ENCODE measurements at regions not wholly inside any gene's neighbourhood (a gene's known extent, or its start where the extent isn't known, plus 50 kb on each side); places are given as distances from the start of the nearest gene placed in this dataset.

DNA sequence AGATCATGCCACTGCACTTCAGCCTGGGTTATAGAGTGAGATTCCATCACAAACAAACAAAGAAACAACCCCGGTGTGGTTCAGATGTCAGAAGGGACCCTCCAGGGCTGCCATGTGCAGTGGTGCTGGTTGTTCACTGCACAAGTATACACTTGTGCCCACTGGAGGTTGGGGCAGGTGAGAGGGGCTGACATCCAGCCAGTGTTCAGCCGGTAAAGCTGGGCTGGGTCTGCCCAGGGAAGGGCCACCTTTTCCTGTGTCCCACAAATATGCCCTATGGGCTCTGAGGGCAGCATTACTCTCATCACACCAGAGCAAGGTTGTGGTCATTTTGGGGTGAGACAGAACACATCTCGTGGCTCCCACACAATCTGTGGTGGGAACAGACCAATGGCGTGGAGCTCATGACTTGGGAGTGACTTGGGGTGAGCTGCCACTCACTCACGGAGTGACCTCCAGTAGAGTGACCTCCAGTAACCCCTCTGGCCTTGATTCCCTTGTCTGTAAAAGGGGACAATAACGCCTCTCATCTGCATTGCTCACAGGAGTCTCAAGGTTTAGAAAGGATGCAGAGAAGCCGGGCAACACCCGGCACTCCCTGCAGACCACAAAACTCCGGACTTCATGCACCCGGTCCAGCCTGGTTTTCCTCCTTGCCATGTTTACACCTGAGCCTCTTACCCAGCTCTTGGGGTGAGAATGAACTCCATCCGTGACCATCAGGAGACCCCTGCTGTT, 69.0 kb upstream of the VRK1 start:
- no peak for TF ChIP-seq CTCF (IDR thresholded peaks at IDR 0.05)
- no peak for TF ChIP-seq POLR2A (IDR thresholded peaks at IDR 0.05)
- no peak for DNase-seq
- no peaks in the 10 kb centered on the region for H3K4me1 ChIP-seq
- no peaks in the 10 kb centered on the region for H3K27me3 ChIP-seq
- no peaks in the 10 kb centered on the region for H3K36me3 ChIP-seq
- H3K4me3 ChIP-seq: no peak overlapping the region
- H3K27ac ChIP-seq: no peak overlapping the region
- H3K9me3 ChIP-seq: no peaks in the 10 kb centered on the region

GRCh38 chr14:96729889-96730288, 67.3 kb upstream of the VRK1 start:
- Histone ChIP-seq H3K4me1 (no peaks in the 10 kb centered on the region), H3K4me3 (no peak overlapping the region), H3K27me3 (no peaks in the 10 kb centered on the region), H3K36me3 (no peaks in the 10 kb centered on the region), H3K9me3 (no peaks in the 10 kb centered on the region), H3K27ac (no peak overlapping the region)
- no peak for DNase-seq
- TF ChIP-seq POLR2A (IDR thresholded peaks at IDR 0.05) (no peak), CTCF (IDR thresholded peaks at IDR 0.05) (no peak)

- Histone ChIP-seq H3K27ac (no peak overlapping the region), H3K4me1 (no peaks in the 10 kb centered on the region), H3K27me3 (no peaks in the 10 kb centered on the region), H3K4me3 (no peak overlapping the region), H3K36me3 (no peaks in the 10 kb centered on the region), H3K9me3 (no peaks in the 10 kb centered on the region)
- DNase-seq: no peak
- TF ChIP-seq CTCF (IDR thresholded peaks at IDR 0.05): no peak
These were observed 66.8 kb upstream of the VRK1 start for GRCh38 chr14:96730386-96730785.

DNA sequence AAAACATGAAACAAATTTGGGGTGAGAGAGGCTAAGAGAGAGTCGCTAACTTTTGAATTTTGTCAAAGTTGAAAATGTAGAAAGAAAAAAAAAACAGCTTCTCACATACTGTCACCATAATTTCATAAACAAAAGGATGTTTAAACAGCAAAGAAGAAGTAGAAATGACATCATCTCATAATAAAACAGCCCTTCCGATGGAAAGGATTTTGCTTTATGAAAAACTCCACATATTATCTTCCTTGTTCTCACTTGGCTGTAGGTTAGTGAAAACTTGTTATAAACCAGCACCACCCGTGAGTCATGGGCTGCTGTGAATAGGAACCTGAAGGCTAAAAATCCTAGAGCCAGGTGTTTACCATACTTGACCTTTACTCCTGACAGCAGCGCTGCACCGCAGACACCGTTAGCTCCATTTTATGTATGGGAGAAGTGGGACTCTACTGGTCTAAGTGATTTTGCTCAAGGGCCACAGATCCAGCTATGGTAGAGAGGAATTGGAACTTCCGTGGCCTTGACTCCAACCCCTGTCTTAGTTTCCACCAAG, 63.0 kb upstream of the VRK1 start:
- Histone ChIP-seq H3K9me3 (no peaks in the 10 kb centered on the region), H3K4me1 (no peaks in the 10 kb centered on the region), H3K36me3 (no peaks in the 10 kb centered on the region), H3K27ac (no peak overlapping the region), H3K27me3 (no peaks in the 10 kb centered on the region), H3K4me3 (no peak overlapping the region)
- TF ChIP-seq POLR2A (IDR thresholded peaks at IDR 0.05): no peak
- TF ChIP-seq CTCF (IDR thresholded peaks at IDR 0.05): no peak
- no peak for DNase-seq

- DNase-seq: no peak
- no peaks in the 10 kb centered on the region for H3K4me1 ChIP-seq
- no peaks in the 10 kb centered on the region for H3K36me3 ChIP-seq
- H3K27ac ChIP-seq: no peak overlapping the region
- H3K27me3 ChIP-seq: no peaks in the 10 kb centered on the region
- no peaks in the 10 kb centered on the region for H3K9me3 ChIP-seq
- TF ChIP-seq POLR2A (IDR thresholded peaks at IDR 0.05): no peak
- H3K4me3 ChIP-seq: no peak overlapping the region
These were observed 61.7 kb upstream of the VRK1 start for GRCh38 chr14:96735526-96735925.

DNA sequence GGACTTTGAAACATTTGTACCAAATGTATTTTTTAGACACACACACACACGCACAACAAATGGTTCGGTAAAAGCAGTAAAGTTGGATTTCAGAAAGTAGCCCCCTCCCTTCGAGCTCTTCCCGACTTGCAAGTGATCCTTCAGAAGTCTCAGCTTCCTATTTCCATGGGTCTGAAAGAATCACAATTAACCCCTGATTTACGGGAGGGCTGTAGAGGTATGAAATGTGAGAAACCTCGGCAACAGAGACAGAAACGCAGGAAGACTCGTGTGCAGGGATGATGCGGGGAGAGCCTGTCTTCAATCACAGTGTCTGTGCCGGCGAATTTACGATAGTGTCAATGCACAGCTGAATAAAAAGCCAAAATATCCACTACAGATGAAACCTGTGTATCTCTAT, 60.7 kb upstream of the VRK1 start:
- Histone ChIP-seq H3K27ac (no peak overlapping the region), H3K4me1 (peaks cover 0 to 4% (median 0%) of the 10 kb centered on the region in 4 donors), H3K36me3 (no peaks in the 10 kb centered on the region), H3K4me3 (no peak overlapping the region), H3K9me3 (no peaks in the 10 kb centered on the region), H3K27me3 (no peaks in the 10 kb centered on the region)
- DNase-seq: no peak
- TF ChIP-seq CTCF (IDR thresholded peaks at IDR 0.05) (no peak), POLR2A (IDR thresholded peaks at IDR 0.05) (no peak)
